ENCODE measurements at regions not wholly inside any gene's neighbourhood (a gene's known extent, or its start where the extent isn't known, plus 50 kb on each side); places are given as distances from the start of the nearest gene placed in this dataset.

DNA sequence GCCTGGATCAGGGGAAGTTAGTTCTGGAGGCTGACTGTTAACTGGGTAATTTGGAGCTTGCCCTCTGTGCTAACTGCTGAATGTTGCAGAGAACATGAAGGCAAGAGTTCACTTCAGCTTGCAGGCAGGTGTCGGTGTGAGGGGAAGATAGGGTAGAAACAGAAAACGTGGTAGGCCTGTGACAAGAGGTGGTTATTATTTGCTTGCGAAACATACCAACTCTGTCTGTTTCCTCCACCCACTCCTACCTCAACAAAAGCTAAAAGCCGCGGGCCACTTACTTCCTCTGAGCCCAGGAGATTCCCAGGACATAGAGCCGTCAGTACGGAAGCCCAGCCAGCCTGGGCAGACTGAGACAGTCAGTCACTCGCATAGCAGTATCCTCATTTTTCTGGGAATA is 119.2 kb upstream of the ABCC4 start:
- H3K27ac ChIP-seq (ENCODE audit: insufficient read depth, low read depth, low read length) = no peak overlapping the region
- H3K4me1 ChIP-seq (ENCODE audit: control insufficient read depth, extremely low read depth, insufficient read depth, low read length) = no peaks in the 10 kb centered on the region
- BruUV-seq (replicated peaks) = no TSS peak
- no peak overlapping the region for H3K4me3 ChIP-seq (replicated peaks in 1 of 3; ENCODE audit: insufficient read depth in 1 of 3, low read depth in 1 of 3, low read length in 3 of 3)
- no peaks in the 10 kb centered on the region for H3K9me3 ChIP-seq (replicated peaks; ENCODE audit: control insufficient read depth, insufficient read depth, low read length)
- H3K79me2 ChIP-seq (ENCODE audit: control insufficient read depth, insufficient read depth, low read length) = no peaks in the 10 kb centered on the region
- H3K4me2 ChIP-seq (ENCODE audit: insufficient read depth, low read length) = no peak overlapping the region
- no peak overlapping the region for H3K9ac ChIP-seq (replicated peaks; ENCODE audit: extremely low read depth, insufficient read depth, low read length)
- H3K9me1 ChIP-seq (replicated peaks; ENCODE audit: control insufficient read depth, extremely low read depth, insufficient read depth, low read length) = no peaks in the 10 kb centered on the region
- FAIRE-seq (no peak), DNase-seq (ENCODE audit: low read depth, low spot score) (no peak)
- TF ChIP-seq MAX (IDR thresholded peaks at IDR 0.05; ENCODE audit: insufficient read depth, insufficient read length) = no peak
- no peak for TF ChIP-seq POLR2A (IDR thresholded peaks at IDR 0.05; ENCODE audit: low read depth, low read length)
- no peak for TF ChIP-seq CTCF (IDR thresholded peaks at IDR 0.05; ENCODE audit: extremely low read depth in 1 of 2, insufficient read depth in 1 of 2, low read depth in 1 of 2, low read length in 2 of 2)
- TF ChIP-seq MYC (IDR thresholded peaks at IDR 0.05; ENCODE audit: low read depth, low read length) = no peak
- TF ChIP-seq POLR2AphosphoS5 (IDR thresholded peaks at IDR 0.05; ENCODE audit: insufficient read depth, low read depth, low read length) = no peak
- TF ChIP-seq GATA2 (IDR thresholded peaks at IDR 0.05; ENCODE audit: insufficient read depth, insufficient read length, low read depth, low read length) = no peak
- no peak for TF ChIP-seq JUN (IDR thresholded peaks at IDR 0.05; ENCODE audit: borderline replicate concordance, insufficient read depth, insufficient read length, low read depth)
- TF ChIP-seq EZH2 (IDR thresholded peaks at IDR 0.05; ENCODE audit: borderline replicate concordance, low read depth, low read length, severe bottlenecking) = no peak
- no peak for TF ChIP-seq FOS (IDR thresholded peaks at IDR 0.05; ENCODE audit: borderline replicate concordance, insufficient read depth, low read length)
- intact Hi-C loops (cut with micrococcal nuclease) (no loop called here), dilution Hi-C loops (cut with MboI; ENCODE audit: extremely low pct_ligation_motif_present, low sequenced_read_pairs) (no loop called here)
- ChIA-PET POLR2A (no interaction called here), CTCF (interaction anchor here (1.2 kb wide), 1 partner anchor 231 kb away, joined by 3 read pairs; no protein-coding TSS in a partner anchor)
- no peaks in the 10 kb centered on the region for H3K36me3 ChIP-seq (ENCODE audit: control insufficient read depth in 2 of 2, extremely low read depth in 1 of 2, insufficient read depth in 2 of 2, low read length in 2 of 2)
- peaks cover 0 to 3% of the 10 kb centered on the region in 2 experiments for H3K27me3 ChIP-seq (ENCODE audit: control insufficient read depth in 2 of 2, insufficient read depth in 2 of 2, low read length in 2 of 2)
- no peaks in the 10 kb centered on the region for H4K20me1 ChIP-seq (replicated peaks; ENCODE audit: control insufficient read depth, extremely low read depth, insufficient read depth, low read length)
- H2AFZ ChIP-seq (ENCODE audit: low read depth, low read length) = no peak overlapping the region
